ENCODE measurements at regions not wholly inside any gene's neighbourhood (a gene's known extent, or its start where the extent isn't known, plus 50 kb on each side); places are given as distances from the start of the nearest gene placed in this dataset.

- no peak for DNase-seq
Observed at GRCh38 chr2:186189816-186190215, 296.2 kb upstream of the ZC3H15 start.

- DNase-seq, result no peak
Observed at GRCh38 chr2:186195696-186196095, 290.4 kb upstream of the ZC3H15 start.

- no peak for DNase-seq
Observed at GRCh38 chr2:186197955-186198354, 288.1 kb upstream of the ZC3H15 start.

- no peak for DNase-seq
Observed at GRCh38 chr2:186199029-186199428, 287.0 kb upstream of the ZC3H15 start.

- no peak for DNase-seq
Observed at GRCh38 chr2:186201371-186201770, 284.7 kb upstream of the ZC3H15 start.

- DNase-seq, result no peak
Observed at GRCh38 chr2:186205254-186205911, 280.7 kb upstream of the ZC3H15 start.

- no peak for DNase-seq
Observed at GRCh38 chr2:186209532-186209931, 276.5 kb upstream of the ZC3H15 start.

- no peak for DNase-seq
Observed at GRCh38 chr2:186220409-186220808, 265.7 kb upstream of the ZC3H15 start.

- DNase-seq, result no peak
Observed at GRCh38 chr2:186229265-186229664, 256.8 kb upstream of the ZC3H15 start.

- no peak for DNase-seq
Observed at GRCh38 chr2:186241874-186242273, 244.2 kb upstream of the ZC3H15 start.

GRCh38 chr2:186254759-186255158 is 231.3 kb upstream of the ZC3H15 start:
- no peak for DNase-seq

GRCh38 chr2:186255823-186256222 is 230.2 kb upstream of the ZC3H15 start:
- DNase-seq, result peak; percentile 16

GRCh38 chr2:186256540-186256939 is 229.5 kb upstream of the ZC3H15 start:
- DNase-seq, result peak; percentile 68

GRCh38 chr2:186263673-186264250 is 222.3 kb upstream of the ZC3H15 start:
- no peak for DNase-seq

- no peak for DNase-seq
Observed at GRCh38 chr2:186269536-186269935, 216.5 kb upstream of the ZC3H15 start.

- DNase-seq, result no peak
Observed at GRCh38 chr2:186273953-186274352, 212.1 kb upstream of the ZC3H15 start.

GRCh38 chr2:186274936-186275575 is 211.0 kb upstream of the ZC3H15 start:
- DNase-seq, result no peak

- DNase-seq, result no peak
Observed at GRCh38 chr2:186276909-186277308, 209.2 kb upstream of the ZC3H15 start.

- DNase-seq, result no peak
Observed at GRCh38 chr2:186281726-186282125, 204.3 kb upstream of the ZC3H15 start.

GRCh38 chr2:186294248-186294888 is 191.7 kb upstream of the ZC3H15 start:
- DNase-seq, result no peak

GRCh38 chr2:186299610-186300009 is 186.4 kb upstream of the ZC3H15 start:
- DNase-seq, result no peak

- no peak for DNase-seq
Observed at GRCh38 chr2:186302263-186302662, 183.8 kb upstream of the ZC3H15 start.

- DNase-seq, result no peak
Observed at GRCh38 chr2:186303091-186303490, 183.0 kb upstream of the ZC3H15 start.

GRCh38 chr2:186304064-186304463 is 182.0 kb upstream of the ZC3H15 start:
- no peak for DNase-seq

Data from COR-L47 (cell line).